HCT116 (cell line): ENCODE measurements at regions not wholly inside any gene's neighbourhood (a gene's known extent, or its start where the extent isn't known, plus 50 kb on each side); places are given as distances from the start of the nearest gene placed in this dataset.

Experiments
- CTCF ChIP-seq, 3 experiments: fragments of 200-600 bp in 1 of 3; sonication (generic) in 1 of 3; IDR thresholded peaks in 2 of 3; conservative IDR thresholded peaks in 1 of 3; 2 replicates each; pipeline ENCODE4 v1.5.1; 2012 to 2017; ENCODE audit warnings: low read depth in 2 of 3, low read length in 2 of 3, antibody characterized with exemption in 1 of 3, borderline replicate concordance in 1 of 3, control low read depth in 1 of 3, mild to moderate bottlenecking in 1 of 3, mixed read lengths in 1 of 3, mixed run types in 1 of 3, moderate library complexity in 1 of 3; ENCODE audit not compliant: insufficient read depth in 1 of 3
- MAX ChIP-seq: IDR thresholded peaks from 2 replicates; pipeline ENCODE4 v1.6.1; 2012
- RAD21 ChIP-seq: IDR thresholded peaks from 2 replicates; pipeline ENCODE4 v1.6.1; 2012; ENCODE audit warnings: low read depth, mild to moderate bottlenecking
- ZBTB33 ChIP-seq: IDR thresholded peaks from 2 replicates; pipeline ENCODE4 v1.6.1; 2011; ENCODE audit warnings: mild to moderate bottlenecking, low read length, moderate library complexity; ENCODE audit not compliant: insufficient replicate concordance; ENCODE audit errors: extremely low read depth

DNA sequence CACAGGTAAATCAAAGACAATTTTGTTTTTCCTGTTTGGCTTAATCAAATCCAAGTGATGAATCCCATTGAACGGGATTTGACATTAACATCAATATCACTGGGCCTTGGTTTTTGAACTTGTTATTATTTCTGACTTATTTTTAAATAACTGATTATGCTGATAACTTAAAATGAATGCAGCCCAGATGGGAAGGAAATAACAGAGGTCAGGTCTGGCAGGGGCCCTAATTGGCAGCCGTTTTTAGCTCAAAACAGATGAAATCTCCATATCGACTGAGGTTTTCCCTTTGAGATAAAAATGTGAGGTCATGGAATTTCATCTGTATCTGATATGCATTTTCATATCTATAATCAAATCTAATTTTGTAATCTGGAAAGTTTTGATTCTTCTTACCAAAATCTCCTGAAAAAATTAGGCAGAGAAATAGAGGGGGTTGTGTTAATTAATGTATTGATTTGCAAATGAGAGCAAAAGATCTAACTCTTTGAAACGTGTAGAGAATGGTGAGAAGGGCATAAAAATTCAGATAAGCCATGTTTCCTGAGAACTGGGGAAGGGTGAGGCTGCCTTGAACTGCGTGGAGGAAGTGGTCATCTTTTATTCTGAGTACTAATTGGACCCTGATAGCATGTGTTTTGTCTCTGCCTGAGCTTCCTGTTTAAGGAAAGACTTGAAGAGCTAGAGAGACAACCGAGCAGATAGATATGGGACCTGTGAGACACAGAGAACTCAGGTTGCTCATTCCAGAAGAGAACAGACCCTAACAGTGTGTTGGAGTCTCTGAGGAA is 98.2 kb upstream of the C1QTNF9B start:
- TF ChIP-seq CTCF (IDR thresholded peaks at IDR 0.05 in 2 of 3, conservative IDR thresholded peaks at IDR 0.05 in 1 of 3; ENCODE audit: borderline replicate concordance in 1 of 3, insufficient read depth in 1 of 3, low read depth in 2 of 3, low read length in 2 of 3) (no peak), RAD21 (no peak), ZBTB33 (no peak), MAX (no peak)
